ENCODE measurements at regions not wholly inside any gene's neighbourhood (a gene's known extent, or its start where the extent isn't known, plus 50 kb on each side); places are given as distances from the start of the nearest gene placed in this dataset.

GRCh38 chr14:34015383-34015782, 64.5 kb upstream of the EGLN3 start:
- H3K9me3 ChIP-seq = no peaks in the 10 kb centered on the region
- H3K27ac ChIP-seq = no peak overlapping the region
- H3K4me2 ChIP-seq = no peak overlapping the region
- TF ChIP-seq RARB (CRISPR knock-in tag; IDR thresholded peaks at IDR 0.05) (no peak), HOXB13 (CRISPR knock-in tag; IDR thresholded peaks at IDR 0.05; ENCODE audit: low read depth) (no peak), FOSB (CRISPR knock-in tag; IDR thresholded peaks at IDR 0.05) (no peak), BHLHE40 (IDR thresholded peaks at IDR 0.05; ENCODE audit: low read depth, low read length) (no peak), HOXA7 (CRISPR knock-in tag; IDR thresholded peaks at IDR 0.05) (no peak), EHMT2 (IDR thresholded peaks at IDR 0.05; ENCODE audit: low read depth) (no peak), FOSL2 (IDR thresholded peaks at IDR 0.05) (no peak), FOSL2 (CRISPR knock-in tag; IDR thresholded peaks at IDR 0.05) (no peak), REST (IDR thresholded peaks at IDR 0.05) (no peak), JUN (IDR thresholded peaks at IDR 0.05) (no peak), MAX (IDR thresholded peaks at IDR 0.05) (no peak)
- no peak overlapping the region for H3K4me3 ChIP-seq
- WGBS (ENCODE audit: missing lambda C conversion rate) = 85% methylated on average over 2 of the region's 2 CpGs
- no peaks in the 10 kb centered on the region for H3K4me1 ChIP-seq
- ChIA-PET CTCF (no interaction called here), POLR2A (no interaction called here)
- FAIRE-seq (no peak), DNase-seq (ENCODE audit: low read depth in 1 of 2, low spot score in 1 of 2) (no peak), ATAC-seq (no peak)

- Histone ChIP-seq H3K4me2 (no peak overlapping the region), H3K27ac (no peak overlapping the region), H3K4me3 (no peak overlapping the region), H3K9me3 (no peaks in the 10 kb centered on the region), H3K4me1 (no peaks in the 10 kb centered on the region)
- ChIA-PET POLR2A (no interaction called here), CTCF (interaction anchor here (1.3 kb wide), 1 partner anchor 9 kb away, joined by 4 read pairs; no protein-coding TSS in a partner anchor)
- TF ChIP-seq KDM1A (IDR thresholded peaks at IDR 0.05; ENCODE audit: low read depth) = no peak
- no peak for DNase-seq (ENCODE audit: low read depth in 1 of 2, low spot score in 1 of 2)
- ATAC-seq = no peak
- no peak for FAIRE-seq
- 86% methylated on average over 3 of the region's 3 CpGs for WGBS (ENCODE audit: missing lambda C conversion rate)
Measured at GRCh38 chr14:34014936-34015335, 64.1 kb upstream of the EGLN3 start.

GRCh38 chr14:34013721-34014060, 62.8 kb upstream of the EGLN3 start:
- no peak for DNase-seq (ENCODE audit: low read depth in 1 of 2, low spot score in 1 of 2)
- Histone ChIP-seq H3K4me3 (no peak overlapping the region), H3K4me1 (no peaks in the 10 kb centered on the region), H3K9me3 (no peaks in the 10 kb centered on the region), H3K4me2 (no peak overlapping the region), H3K27ac (no peak overlapping the region)
- ChIA-PET POLR2A (no interaction called here), CTCF (interaction anchor here (1.3 kb wide), 1 partner anchor 8 kb away, joined by 4 read pairs; no protein-coding TSS in a partner anchor)
- no peak for FAIRE-seq
- TF ChIP-seq MAZ (IDR thresholded peaks at IDR 0.05; ENCODE audit: borderline replicate concordance, low read depth, low read length) (no peak), MYC (IDR thresholded peaks at IDR 0.05; ENCODE audit: borderline replicate concordance, low read length) (no peak), FOXS1 (CRISPR knock-in tag; IDR thresholded peaks at IDR 0.05) (no peak), MAFK (IDR thresholded peaks at IDR 0.05; ENCODE audit: partially characterized antibody) (no peak), RAD21 (conservative IDR thresholded peaks at IDR 0.05 in 1 of 2, IDR thresholded peaks at IDR 0.05 in 1 of 2) (no peak), NPAS2 (CRISPR knock-in tag; IDR thresholded peaks at IDR 0.05; ENCODE audit: borderline replicate concordance) (no peak), RNF2 (IDR thresholded peaks at IDR 0.05; ENCODE audit: borderline replicate concordance, low read depth) (no peak), NR3C1 (IDR thresholded peaks at IDR 0.05) (no peak), ZNF302 (CRISPR knock-in tag; IDR thresholded peaks at IDR 0.05) (no peak), REST (IDR thresholded peaks at IDR 0.05) (no peak), EHMT2 (IDR thresholded peaks at IDR 0.05; ENCODE audit: low read depth) (no peak), ZFP36 (IDR thresholded peaks at IDR 0.05; ENCODE audit: borderline replicate concordance, partially characterized antibody) (no peak), BHLHE40 (IDR thresholded peaks at IDR 0.05; ENCODE audit: low read depth, low read length) (no peak), SREBF2 (IDR thresholded peaks at IDR 0.05) (no peak), TP53 (CRISPR knock-in tag; IDR thresholded peaks at IDR 0.05) (no peak), CHD4 (IDR thresholded peaks at IDR 0.05; ENCODE audit: borderline replicate concordance) (no peak), EHF (CRISPR knock-in tag; IDR thresholded peaks at IDR 0.05) (no peak)
- no peak for ATAC-seq
- WGBS (ENCODE audit: missing lambda C conversion rate) = 82% methylated on average over 4 of the region's 4 CpGs
